Ovary (tissue), 3 donors: ENCODE measurements at regions not wholly inside any gene's neighbourhood (a gene's known extent, or its start where the extent isn't known, plus 50 kb on each side); places are given as distances from the start of the nearest gene placed in this dataset.

Source experiments
- CTCF ChIP-seq, 3 donors: fragments of 450-650 bp in 2 of 3; fragments of 200-600 bp in 1 of 3; IDR thresholded peaks; one replicate each; pipeline versions ENCODE4 v1.5.1 to v1.8.0; 2016 to 2022; ENCODE audit warnings: antibody characterized with exemption in 3 of 3, mild to moderate bottlenecking in 1 of 3
- EP300 ChIP-seq: sonication (generic); formaldehyde crosslinking; IDR thresholded peaks from one replicate; pipeline ENCODE4 v1.6.1; 2017; ENCODE audit warnings: antibody characterized with exemption
- POLR2A ChIP-seq: fragments of 450-650 bp; IDR thresholded peaks from one replicate; pipeline ENCODE4 v1.6.1; 2017; ENCODE audit warnings: antibody characterized with exemption, mild to moderate bottlenecking, moderate library complexity
- donor health status: DM: no; HTN: no; CAD: no.

GRCh38 chr6:78062993-78063392 lies 410.2 kb downstream of the MEI4 start:
- no peak for TF ChIP-seq CTCF (IDR thresholded peaks at IDR 0.05)
- no peak for TF ChIP-seq POLR2A
- no peak for TF ChIP-seq EP300
